ENCODE measurements at regions not wholly inside any gene's neighbourhood (a gene's known extent, or its start where the extent isn't known, plus 50 kb on each side); places are given as distances from the start of the nearest gene placed in this dataset.
"Not testable (repeated sequence)": the region's sequence is repeated elsewhere in the genome, so short reads cannot be mapped to it uniquely, and the experiment has no call there.

DNA sequence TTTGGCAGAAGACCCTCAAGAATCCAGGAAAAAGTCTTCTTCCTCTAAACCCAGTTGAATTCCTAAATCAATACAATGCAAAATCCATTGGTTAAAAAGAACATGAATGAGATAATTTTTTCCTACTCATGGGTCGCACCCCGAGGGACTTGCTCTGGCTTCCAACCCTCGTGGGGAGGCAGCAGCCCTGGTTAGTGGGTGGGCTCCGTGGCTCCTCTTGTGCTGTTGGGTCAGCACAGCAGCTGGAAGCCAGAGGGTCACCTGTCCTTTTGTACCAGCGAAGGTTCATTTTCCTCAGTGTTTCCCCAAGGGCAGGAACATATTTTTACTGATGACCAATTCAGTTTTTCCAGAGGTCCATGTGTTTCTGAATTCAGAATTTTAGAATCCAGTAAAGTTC lies 120.6 kb upstream of the S1PR3 start:
- Histone ChIP-seq H3K36me3 (ENCODE audit: insufficient read depth, low read length) (no peaks in the 10 kb centered on the region), H3K9me3 (ENCODE audit: low read length) (no peaks in the 10 kb centered on the region)

DNA sequence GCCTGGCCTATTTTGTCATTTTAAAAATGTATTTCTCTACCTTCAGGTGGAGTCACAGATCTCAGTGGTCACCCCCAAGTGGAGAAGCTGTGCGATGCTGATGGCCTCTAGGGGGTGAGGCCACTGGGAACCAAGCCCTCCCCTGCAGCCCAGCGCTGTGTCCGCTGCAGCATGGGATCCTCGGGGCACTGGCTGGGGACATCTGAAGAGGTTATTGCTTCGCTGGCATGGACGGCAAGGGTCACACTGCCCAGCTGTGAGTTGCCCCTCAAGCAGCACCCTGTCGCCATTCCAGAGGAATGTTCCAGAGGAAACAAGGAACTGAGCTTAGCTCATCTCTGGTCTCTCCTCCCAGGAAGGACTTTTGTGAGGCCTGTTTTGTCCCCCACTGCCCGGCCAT lies 119.6 kb upstream of the S1PR3 start:
- H3K9me3 ChIP-seq (ENCODE audit: low read length) = no peaks in the 10 kb centered on the region
- no peak overlapping the region for H3K9ac ChIP-seq (ENCODE audit: low read length)
- no peaks in the 10 kb centered on the region for H3K4me1 ChIP-seq (ENCODE audit: insufficient read depth, low read length)
- H3K27ac ChIP-seq (ENCODE audit: low read depth, low read length) = no peak overlapping the region
- no peaks in the 10 kb centered on the region for H3K36me3 ChIP-seq (ENCODE audit: insufficient read depth, low read length)
- H3K4me3 ChIP-seq (ENCODE audit: low read depth in 1 of 2, low read length in 2 of 2) = no peak overlapping the region
- H3K27me3 ChIP-seq (ENCODE audit: control insufficient read depth in 1 of 2, insufficient read depth in 2 of 2, low read length in 2 of 2) = no peaks in the 10 kb centered on the region

More for the DNA sequence above, 120.6 kb upstream of the S1PR3 start:
- H3K9ac ChIP-seq (ENCODE audit: low read length) = no peak overlapping the region
- H3K4me1 ChIP-seq (ENCODE audit: insufficient read depth, low read length) = no peaks in the 10 kb centered on the region
- no peaks in the 10 kb centered on the region for H3K27me3 ChIP-seq (ENCODE audit: control insufficient read depth in 1 of 2, insufficient read depth in 2 of 2, low read length in 2 of 2)
- H3K27ac ChIP-seq (ENCODE audit: low read depth, low read length) = no peak overlapping the region
- H3K4me3 ChIP-seq (ENCODE audit: low read depth in 1 of 2, low read length in 2 of 2) = no peak overlapping the region

DNA sequence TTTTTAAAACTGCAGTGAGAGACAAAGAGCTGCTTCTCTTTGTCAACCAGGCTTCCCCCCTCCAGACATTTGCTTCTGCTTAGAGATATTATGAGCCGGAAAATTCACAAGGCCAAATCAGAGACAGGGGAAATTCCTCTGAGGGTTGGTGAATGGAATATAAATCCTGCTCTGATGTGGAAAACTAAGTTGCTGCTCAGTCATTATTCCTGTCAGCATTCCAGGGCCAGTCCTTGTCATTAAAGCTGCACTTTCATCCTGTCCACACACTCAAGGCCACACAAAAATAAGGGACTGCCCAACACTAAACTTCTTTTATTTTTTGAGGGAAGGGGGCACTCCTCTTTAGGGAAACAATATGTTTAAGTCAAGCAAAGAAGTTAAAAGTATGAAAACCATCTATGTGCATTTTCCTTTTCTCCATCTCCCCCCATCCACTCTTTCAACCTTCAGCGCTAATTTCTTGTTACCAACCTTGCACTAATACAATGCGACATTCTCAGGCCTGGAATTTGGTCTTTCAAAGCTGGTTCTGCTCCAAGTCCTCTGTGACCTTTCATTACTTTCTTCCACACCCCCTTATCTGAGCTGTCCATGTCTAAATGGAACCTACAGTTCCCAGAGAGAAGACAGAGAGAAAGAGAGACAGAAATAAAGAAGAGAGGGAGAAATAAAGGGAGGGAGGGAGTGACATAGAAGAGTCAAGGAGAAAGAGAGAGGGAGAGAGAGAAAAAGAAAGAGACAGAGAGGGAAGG lies 118.9 kb upstream of the S1PR3 start:
- Histone ChIP-seq H3K4me1 (ENCODE audit: insufficient read depth, low read length) (no peaks in the 10 kb centered on the region), H3K9ac (ENCODE audit: low read length) (no peak overlapping the region), H3K36me3 (ENCODE audit: insufficient read depth, low read length) (no peaks in the 10 kb centered on the region), H3K9me3 (ENCODE audit: low read length) (no peaks in the 10 kb centered on the region), H3K4me3 (ENCODE audit: low read depth in 1 of 2, low read length in 2 of 2) (no peak overlapping the region), H3K27ac (ENCODE audit: low read depth, low read length) (no peak overlapping the region), H3K27me3 (ENCODE audit: control insufficient read depth in 1 of 2, insufficient read depth in 2 of 2, low read length in 2 of 2) (no peaks in the 10 kb centered on the region)

DNA sequence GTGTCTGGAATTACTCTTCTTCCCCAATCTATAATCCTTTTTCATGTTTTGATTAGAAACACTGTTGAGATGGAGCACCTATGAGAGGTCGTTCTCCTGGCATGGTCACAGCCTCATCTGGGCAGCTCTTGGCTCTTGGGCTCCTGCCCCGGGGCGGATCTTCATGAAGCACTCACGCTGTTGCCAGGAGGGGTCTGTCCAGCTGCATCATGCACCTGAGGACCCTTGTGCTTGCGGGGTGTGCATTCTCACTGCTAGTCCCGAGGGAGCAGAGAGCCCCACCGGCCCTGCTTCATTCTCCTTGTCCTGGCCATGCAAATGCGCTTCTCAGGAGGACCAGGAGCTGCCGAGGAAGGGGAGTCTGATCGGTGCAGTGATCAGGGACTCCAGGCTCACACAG lies 117.6 kb upstream of the S1PR3 start:
- H3K9me3 ChIP-seq (ENCODE audit: low read length) = no peaks in the 10 kb centered on the region
- H3K9ac ChIP-seq (ENCODE audit: low read length) = no peak overlapping the region
- no peak overlapping the region for H3K4me3 ChIP-seq (ENCODE audit: low read depth in 1 of 2, low read length in 2 of 2)
- no peaks in the 10 kb centered on the region for H3K4me1 ChIP-seq (ENCODE audit: insufficient read depth, low read length)
- no peaks in the 10 kb centered on the region for H3K27me3 ChIP-seq (ENCODE audit: control insufficient read depth in 1 of 2, insufficient read depth in 2 of 2, low read length in 2 of 2)
- H3K27ac ChIP-seq (ENCODE audit: low read depth, low read length) = no peak overlapping the region
- no peaks in the 10 kb centered on the region for H3K36me3 ChIP-seq (ENCODE audit: insufficient read depth, low read length)

DNA sequence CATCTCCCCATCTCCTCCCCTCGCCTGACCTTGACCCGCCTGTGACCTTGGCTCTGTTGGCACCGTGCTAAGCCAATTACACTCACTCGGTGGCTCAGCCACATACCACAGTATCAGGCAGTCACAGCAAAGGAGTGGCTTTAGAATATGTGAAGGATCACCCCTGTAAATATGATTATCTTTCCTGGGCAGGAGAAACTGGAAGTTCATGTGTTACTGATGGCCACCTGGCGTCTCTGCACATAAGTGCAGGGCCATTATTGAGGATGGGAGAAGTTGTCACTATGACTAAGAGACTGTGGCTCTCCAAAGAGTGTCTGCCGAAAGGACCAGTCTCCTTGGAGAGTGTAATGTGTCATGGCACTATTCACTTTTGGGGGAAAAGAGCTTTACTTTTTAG lies 116.9 kb upstream of the S1PR3 start:
- no peak overlapping the region for H3K27ac ChIP-seq (ENCODE audit: low read depth, low read length)

DNA sequence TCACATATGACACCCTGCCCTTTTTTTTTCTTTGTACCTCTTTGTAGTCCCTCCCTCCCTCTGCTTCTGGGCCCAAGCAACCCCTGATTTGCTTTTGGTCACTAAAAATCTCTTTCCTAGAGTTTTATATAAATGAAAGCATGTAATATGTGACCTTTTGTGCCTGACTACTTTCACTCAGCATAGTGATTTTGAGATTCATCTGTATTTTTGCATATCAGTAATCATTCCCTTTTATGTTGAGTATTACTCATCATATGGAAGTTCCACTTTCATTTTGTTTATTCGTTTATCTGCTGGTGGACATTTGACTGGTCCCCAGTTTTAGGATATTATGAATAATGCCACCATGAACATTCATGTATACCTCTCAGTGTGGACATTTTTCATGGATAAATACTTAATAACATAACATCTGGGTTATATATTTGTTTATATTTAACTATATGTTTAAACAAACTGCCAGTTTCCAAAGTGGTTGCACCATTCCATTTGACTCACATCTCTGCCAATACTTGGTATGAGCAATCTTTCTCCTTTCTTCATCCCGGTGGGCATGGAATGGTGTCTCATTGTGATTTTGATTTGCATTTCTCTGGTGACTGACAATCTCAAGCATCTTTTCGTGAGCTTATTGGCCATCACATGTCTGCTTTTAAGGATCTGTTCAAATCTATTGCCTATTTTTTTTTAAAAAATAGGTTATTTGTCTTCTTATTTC lies 115.7 kb upstream of the S1PR3 start:
- Histone ChIP-seq H3K9ac (ENCODE audit: low read length) (no peak overlapping the region), H3K9me3 (ENCODE audit: low read length) (no peaks in the 10 kb centered on the region), H3K27ac (ENCODE audit: low read depth, low read length) (no peak overlapping the region), H3K36me3 (ENCODE audit: insufficient read depth, low read length) (no peaks in the 10 kb centered on the region), H3K27me3 (ENCODE audit: control insufficient read depth in 1 of 2, insufficient read depth in 2 of 2, low read length in 2 of 2) (no peaks in the 10 kb centered on the region), H3K4me3 (ENCODE audit: low read depth in 1 of 2, low read length in 2 of 2) (no peak overlapping the region), H3K4me1 (ENCODE audit: insufficient read depth, low read length) (no peaks in the 10 kb centered on the region)

More for the DNA sequence above, 116.9 kb upstream of the S1PR3 start:
- no peaks in the 10 kb centered on the region for H3K9me3 ChIP-seq (ENCODE audit: low read length)
- H3K27me3 ChIP-seq (ENCODE audit: control insufficient read depth in 1 of 2, insufficient read depth in 2 of 2, low read length in 2 of 2) = no peaks in the 10 kb centered on the region
- H3K9ac ChIP-seq (ENCODE audit: low read length) = no peak overlapping the region
- no peaks in the 10 kb centered on the region for H3K4me1 ChIP-seq (ENCODE audit: insufficient read depth, low read length)
- H3K36me3 ChIP-seq (ENCODE audit: insufficient read depth, low read length) = no peaks in the 10 kb centered on the region
- H3K4me3 ChIP-seq (ENCODE audit: low read depth in 1 of 2, low read length in 2 of 2) = no peak overlapping the region

DNA sequence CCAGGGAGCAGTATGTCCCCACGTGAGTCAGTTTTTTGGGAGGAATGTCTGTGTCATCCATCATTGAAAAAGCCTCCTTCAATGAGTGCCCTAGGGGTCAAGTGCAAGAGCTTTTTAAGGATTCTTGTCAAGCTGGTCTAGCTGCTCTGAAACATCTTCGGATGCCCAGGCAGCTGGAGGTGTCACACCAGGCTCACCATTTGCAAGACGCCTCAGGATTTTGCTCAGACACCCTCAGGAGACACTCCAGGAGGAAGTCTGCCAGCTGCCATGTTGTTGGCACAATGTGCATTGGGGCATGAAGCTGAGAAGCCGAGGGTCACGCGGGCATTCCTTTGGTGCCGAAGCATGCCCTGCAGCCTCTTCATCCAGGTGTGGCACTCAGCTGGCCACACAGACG lies 111.1 kb upstream of the S1PR3 start:
- H3K27me3 ChIP-seq (ENCODE audit: control insufficient read depth in 1 of 2, insufficient read depth in 2 of 2, low read length in 2 of 2) = no peaks in the 10 kb centered on the region
- H3K4me3 ChIP-seq (ENCODE audit: low read depth in 1 of 2, low read length in 2 of 2) = no peak overlapping the region
- no peak overlapping the region for H3K9ac ChIP-seq (ENCODE audit: low read length)
- H3K4me1 ChIP-seq (ENCODE audit: insufficient read depth, low read length) = no peaks in the 10 kb centered on the region
- H3K27ac ChIP-seq (ENCODE audit: low read depth, low read length) = no peak overlapping the region
- H3K9me3 ChIP-seq (ENCODE audit: low read length) = no peaks in the 10 kb centered on the region
- no peaks in the 10 kb centered on the region for H3K36me3 ChIP-seq (ENCODE audit: insufficient read depth, low read length)

DNA sequence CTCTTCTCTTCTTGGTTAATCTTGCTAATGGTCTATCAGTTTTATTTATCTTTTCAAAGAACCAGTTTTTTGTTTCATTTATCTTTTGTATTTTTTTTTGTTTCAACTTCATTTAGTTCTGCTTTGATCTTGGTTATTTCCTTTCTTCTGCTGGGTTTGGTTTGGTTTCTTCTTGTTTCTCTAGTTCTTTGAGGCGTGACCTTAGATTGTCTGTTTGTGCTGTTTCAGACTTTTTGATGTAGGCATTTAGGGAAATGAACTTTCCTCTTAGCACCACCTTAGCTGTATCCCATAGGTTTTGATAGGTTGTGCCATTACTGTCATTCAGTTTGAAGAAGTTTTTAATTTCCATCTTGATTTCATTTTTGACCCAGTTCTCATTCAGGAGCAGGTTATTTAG lies 107.0 kb upstream of the S1PR3 start:
- H3K4me3 ChIP-seq (ENCODE audit: low read depth in 1 of 2, low read length in 2 of 2); H3K9me3 ChIP-seq (ENCODE audit: low read length): not testable (repeated sequence)

DNA sequence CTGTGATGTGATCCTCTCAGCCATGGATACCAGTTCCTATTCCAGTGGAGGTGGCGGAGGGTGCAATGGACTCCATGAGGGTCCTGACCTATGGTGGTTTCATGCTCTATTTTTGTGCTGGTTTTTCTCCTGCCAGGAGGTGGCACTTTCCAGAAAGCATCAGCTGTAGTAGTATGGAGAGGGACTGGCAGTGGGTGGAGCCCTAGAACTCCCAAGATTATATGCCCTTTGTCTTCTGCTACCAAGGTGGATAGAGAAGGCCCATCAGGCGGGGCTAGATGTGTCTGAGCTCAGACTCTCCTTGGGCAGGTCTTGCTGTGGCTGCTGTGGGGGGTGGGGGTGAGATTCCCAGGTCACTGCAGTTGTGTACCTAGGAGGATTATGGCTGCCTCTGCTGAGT lies 104.5 kb upstream of the S1PR3 start:
- not testable (repeated sequence) for H3K9me3 ChIP-seq (ENCODE audit: low read length); H3K9ac ChIP-seq (ENCODE audit: low read length); H3K27ac ChIP-seq (ENCODE audit: low read depth, low read length); H3K4me3 ChIP-seq (ENCODE audit: low read depth in 1 of 2, low read length in 2 of 2); H3K27me3 ChIP-seq (ENCODE audit: control insufficient read depth in 1 of 2, insufficient read depth in 2 of 2, low read length in 2 of 2); H3K36me3 ChIP-seq (ENCODE audit: insufficient read depth, low read length); H3K4me1 ChIP-seq (ENCODE audit: insufficient read depth, low read length)

More for the DNA sequence above, 107.0 kb upstream of the S1PR3 start:
- H3K36me3 ChIP-seq (ENCODE audit: insufficient read depth, low read length); H3K9ac ChIP-seq (ENCODE audit: low read length); H3K4me1 ChIP-seq (ENCODE audit: insufficient read depth, low read length); H3K27me3 ChIP-seq (ENCODE audit: control insufficient read depth in 1 of 2, insufficient read depth in 2 of 2, low read length in 2 of 2); H3K27ac ChIP-seq (ENCODE audit: low read depth, low read length): not testable (repeated sequence)

DNA sequence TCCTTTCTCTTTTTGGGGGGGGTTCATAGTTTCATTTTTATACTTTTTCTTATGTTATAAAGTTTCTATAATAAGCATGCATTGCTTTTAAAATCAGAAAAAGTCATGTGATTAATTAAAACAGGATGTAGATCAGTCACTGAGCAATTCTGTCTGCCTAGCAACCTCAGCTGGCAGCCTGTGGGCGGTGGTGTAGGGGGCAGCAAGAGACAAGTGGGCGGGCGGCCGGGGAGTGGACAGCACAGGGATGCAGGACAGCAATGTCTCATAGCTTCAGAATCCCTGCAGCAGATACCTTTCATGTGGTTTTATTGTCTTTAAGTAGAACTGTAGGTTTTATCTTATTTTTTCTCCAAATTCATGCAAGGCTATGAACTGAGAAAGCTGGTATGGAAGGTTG lies 101.9 kb upstream of the S1PR3 start:
- H3K27ac ChIP-seq (ENCODE audit: low read depth, low read length) = no peak overlapping the region
- no peaks in the 10 kb centered on the region for H3K27me3 ChIP-seq (ENCODE audit: control insufficient read depth in 1 of 2, insufficient read depth in 2 of 2, low read length in 2 of 2)
- no peak overlapping the region for H3K4me3 ChIP-seq (ENCODE audit: low read depth in 1 of 2, low read length in 2 of 2)
- no peaks in the 10 kb centered on the region for H3K36me3 ChIP-seq (ENCODE audit: insufficient read depth, low read length)
- H3K9ac ChIP-seq (ENCODE audit: low read length) = no peak overlapping the region
- H3K9me3 ChIP-seq (ENCODE audit: low read length) = no peaks in the 10 kb centered on the region
- H3K4me1 ChIP-seq (ENCODE audit: insufficient read depth, low read length) = peaks cover 5% of the 10 kb centered on the region

DNA sequence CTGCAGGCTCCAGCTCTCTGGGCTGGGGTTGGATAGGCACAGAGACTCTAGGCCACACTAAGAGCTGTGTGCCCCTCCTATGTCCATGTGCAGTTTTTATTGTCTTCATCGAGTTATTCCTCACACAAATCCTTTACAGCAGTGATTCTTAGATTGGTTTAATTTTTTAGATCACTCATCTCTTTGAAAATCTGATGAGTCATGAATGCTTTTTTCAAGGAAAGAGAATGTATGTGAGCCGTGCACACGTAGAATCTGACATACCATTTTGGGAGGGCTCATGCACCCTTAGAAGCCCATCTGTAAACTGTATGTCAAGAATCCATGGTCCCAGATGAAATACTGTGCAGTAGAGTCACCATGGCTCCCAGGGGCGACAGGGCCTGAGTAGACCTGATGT lies 100.7 kb upstream of the S1PR3 start:
- H3K9ac ChIP-seq (ENCODE audit: low read length) = no peak overlapping the region
- H3K9me3 ChIP-seq (ENCODE audit: low read length) = no peaks in the 10 kb centered on the region
- H3K4me1 ChIP-seq (ENCODE audit: insufficient read depth, low read length) = peaks cover 5% of the 10 kb centered on the region
- H3K27me3 ChIP-seq (ENCODE audit: control insufficient read depth in 1 of 2, insufficient read depth in 2 of 2, low read length in 2 of 2) = no peaks in the 10 kb centered on the region
- H3K4me3 ChIP-seq (ENCODE audit: low read depth in 1 of 2, low read length in 2 of 2) = no peak overlapping the region
- H3K27ac ChIP-seq (ENCODE audit: low read depth, low read length) = no peak overlapping the region
- H3K36me3 ChIP-seq (ENCODE audit: insufficient read depth, low read length) = no peaks in the 10 kb centered on the region

DNA sequence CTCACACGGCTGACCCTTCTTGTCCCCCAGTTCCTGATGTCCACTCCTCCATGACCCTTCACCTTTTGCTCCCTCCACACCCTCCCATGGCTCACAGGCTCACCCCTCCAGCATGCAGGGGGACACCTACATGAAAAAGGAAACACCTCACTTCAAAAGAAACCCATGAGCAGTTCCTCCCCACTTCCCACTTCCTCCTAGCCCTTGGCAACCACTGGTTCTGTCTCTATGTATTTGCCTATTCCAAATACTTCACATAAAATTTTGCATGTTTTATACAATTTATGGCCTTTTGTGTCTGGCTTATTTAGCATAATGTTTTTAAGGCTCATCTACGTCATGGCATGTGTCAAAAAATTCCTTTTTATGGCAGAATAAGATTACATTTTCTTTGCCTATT lies 100.2 kb upstream of the S1PR3 start:
- Histone ChIP-seq H3K9ac (ENCODE audit: low read length) (no peak overlapping the region), H3K27ac (ENCODE audit: low read depth, low read length) (no peak overlapping the region), H3K36me3 (ENCODE audit: insufficient read depth, low read length) (no peaks in the 10 kb centered on the region), H3K9me3 (ENCODE audit: low read length) (no peaks in the 10 kb centered on the region), H3K27me3 (ENCODE audit: control insufficient read depth in 1 of 2, insufficient read depth in 2 of 2, low read length in 2 of 2) (no peaks in the 10 kb centered on the region), H3K4me1 (ENCODE audit: insufficient read depth, low read length) (peaks cover 5% of the 10 kb centered on the region), H3K4me3 (ENCODE audit: low read depth in 1 of 2, low read length in 2 of 2) (no peak overlapping the region)
